CD4-positive, CD25-positive, alpha-beta regulatory T cell (primary cell): ENCODE measurements at regions not wholly inside any gene's neighbourhood (a gene's known extent, or its start where the extent isn't known, plus 50 kb on each side); places are given as distances from the start of the nearest gene placed in this dataset.

Experiments
- ATAC-seq, 2 donors: fragments of 150-1000 bp; cut with Tn5 transposase; one replicate each; pipeline ENCODE4 v1.10.0; 2021; ENCODE audit warnings: low read depth in 2 of 2, moderate number of reproducible peaks in 2 of 2, moderate library complexity in 1 of 2
- DNase-seq, 3 donors: peaks; one replicate each; pipeline versions ENCODE4 v3.0.0 to v3.0.0-alpha.2; 2012 to 2022; ENCODE audit warnings: mixed read lengths in 1 of 3
- H3K27ac ChIP-seq: one replicate; pipeline ENCODE4 v1.7.0; 2013; ENCODE audit warnings: mild to moderate bottlenecking, low read length; ENCODE audit not compliant: insufficient read depth, poor library complexity, severe bottlenecking
- H3K27me3 ChIP-seq: one replicate; pipeline ENCODE4 v1.7.0; 2013; ENCODE audit warnings: low read length; ENCODE audit not compliant: control insufficient read depth, insufficient read depth
- H3K36me3 ChIP-seq: one replicate; pipeline ENCODE4 v1.7.0; 2013; ENCODE audit warnings: mild to moderate bottlenecking, low read length, moderate library complexity; ENCODE audit not compliant: control insufficient read depth, insufficient read depth
- H3K4me1 ChIP-seq: 2 replicates; pipeline ENCODE4 v1.7.0; 2013; ENCODE audit warnings: mild to moderate bottlenecking, low read length; ENCODE audit not compliant: insufficient read depth, control insufficient read depth, poor library complexity, severe bottlenecking
- H3K4me3 ChIP-seq: one replicate; pipeline ENCODE4 v1.7.0; 2013; ENCODE audit warnings: low read depth, mild to moderate bottlenecking, low read length, moderate library complexity
- H3K9me3 ChIP-seq, 2 experiments: 1 replicate in 1 of 2; 2 replicates in 1 of 2; pipeline ENCODE4 v1.7.0; 2013; ENCODE audit warnings: low read length in 2 of 2, mild to moderate bottlenecking in 1 of 2, moderate library complexity in 1 of 2; ENCODE audit not compliant: control insufficient read depth in 2 of 2
- H3K27ac Mint-ChIP-seq, 3 donors: one replicate each; pipeline ENCODE4 v1.8.0; 2020 to 2022; ENCODE audit warnings: mild to moderate bottlenecking in 3 of 3, mixed read lengths in 3 of 3, moderate library complexity in 2 of 3
- H3K27me3 Mint-ChIP-seq: one replicate; pipeline ENCODE4 v1.8.0; 2022; ENCODE audit warnings: mild to moderate bottlenecking, mixed read lengths
- H3K36me3 Mint-ChIP-seq: one replicate; pipeline ENCODE4 v1.8.0; 2020; ENCODE audit warnings: mixed read lengths
- H3K4me1 Mint-ChIP-seq, 4 donors: one replicate each; pipeline ENCODE4 v1.8.0; 2020 to 2022; ENCODE audit warnings: mixed read lengths in 4 of 4, mild to moderate bottlenecking in 1 of 4
- H3K4me3 Mint-ChIP-seq, 4 donors: one replicate each; pipeline ENCODE4 v1.8.0; 2020 to 2022; ENCODE audit warnings: mild to moderate bottlenecking in 4 of 4, mixed read lengths in 4 of 4, moderate library complexity in 3 of 4
- H3K9me3 Mint-ChIP-seq, 7 donors: one replicate each; pipeline ENCODE4 v1.8.0; 2020 to 2022; ENCODE audit warnings: mixed read lengths in 7 of 7, mild to moderate bottlenecking in 3 of 7, moderate library complexity in 2 of 7

GRCh38 chr18:45556222-45556621 is 59.1 kb upstream of the SLC14A2 start:
- no peaks in the 10 kb centered on the region for H3K4me1 Mint-ChIP-seq
- ATAC-seq, result no peak

DNA sequence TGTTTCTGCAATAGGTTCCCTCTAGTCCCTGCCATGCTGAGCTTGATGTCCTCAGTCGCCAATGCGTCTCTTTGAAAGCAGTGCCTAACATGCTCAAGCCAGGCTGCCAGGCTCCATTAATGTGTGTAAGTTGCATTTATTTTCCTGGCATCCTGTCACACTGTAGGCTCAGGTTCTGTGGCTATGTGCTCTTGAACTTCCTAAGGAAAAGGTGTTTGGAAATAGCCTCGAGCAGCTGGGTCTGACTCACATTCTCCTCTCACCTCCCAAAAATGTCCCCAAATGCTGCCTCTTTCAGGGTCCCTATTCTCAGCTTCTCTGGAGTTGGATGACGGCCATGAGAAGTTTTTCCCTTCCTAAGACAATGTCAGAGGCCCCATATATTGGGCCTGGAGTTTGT is 58.0 kb upstream of the SLC14A2 start:
- Histone ChIP-seq H3K27ac (no peak overlapping the region), H3K27me3 (no peaks in the 10 kb centered on the region), H3K4me1 (no peaks in the 10 kb centered on the region), H3K9me3 (no peaks in the 10 kb centered on the region), H3K36me3 (no peaks in the 10 kb centered on the region), H3K4me3 (no peak overlapping the region)
- Mint-ChIP-seq H3K27ac (no peak overlapping the region), H3K4me1 (no peaks in the 10 kb centered on the region), H3K9me3 (peaks cover 0 to 5% (median 0%) of the 10 kb centered on the region in 7 donors), H3K36me3 (no peaks in the 10 kb centered on the region), H3K27me3 (peaks cover 4% of the 10 kb centered on the region), H3K4me3 (no peak overlapping the region)
- ATAC-seq, result no peak
- no peak for DNase-seq

More at GRCh38 chr18:45556222-45556621, 59.1 kb upstream of the SLC14A2 start:
- no peak overlapping the region for H3K27ac Mint-ChIP-seq
- no peak overlapping the region for H3K27ac ChIP-seq
- H3K27me3 ChIP-seq, result no peaks in the 10 kb centered on the region
- DNase-seq, result no peak
- H3K36me3 ChIP-seq, result no peaks in the 10 kb centered on the region
- H3K4me1 ChIP-seq, result no peaks in the 10 kb centered on the region
- H3K4me3 ChIP-seq, result no peak overlapping the region
- H3K9me3 ChIP-seq, result no peaks in the 10 kb centered on the region
- no peaks in the 10 kb centered on the region for H3K36me3 Mint-ChIP-seq
- no peak overlapping the region for H3K4me3 Mint-ChIP-seq
- H3K27me3 Mint-ChIP-seq, result peaks cover 4% of the 10 kb centered on the region
- peaks cover 0 to 6% (median 0%) of the 10 kb centered on the region in 7 donors for H3K9me3 Mint-ChIP-seq

DNA sequence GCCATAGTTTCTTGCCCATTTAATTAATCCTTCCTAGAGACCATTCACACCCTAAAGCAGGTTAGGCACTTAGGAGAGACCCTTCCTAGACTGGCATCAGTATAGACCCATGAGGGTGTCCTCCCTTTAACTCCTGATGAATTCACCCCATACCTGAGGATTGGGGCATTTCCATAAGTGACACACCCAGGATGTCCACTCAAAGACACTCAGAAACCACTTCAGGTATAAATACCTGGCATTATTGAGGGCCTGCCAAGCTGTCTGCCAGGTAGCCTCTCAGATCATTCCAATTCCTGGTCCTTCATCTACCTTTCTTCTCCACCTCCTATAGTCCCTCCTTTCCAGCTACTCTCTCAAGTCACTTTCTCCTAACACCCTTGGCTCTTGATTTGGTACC is 57.5 kb upstream of the SLC14A2 start:
- Mint-ChIP-seq H3K36me3 (no peaks in the 10 kb centered on the region), H3K27me3 (peaks cover 4% of the 10 kb centered on the region), H3K4me1 (no peaks in the 10 kb centered on the region), H3K4me3 (no peak overlapping the region), H3K27ac (no peak overlapping the region), H3K9me3 (peaks cover 0 to 5% (median 0%) of the 10 kb centered on the region in 7 donors)
- Histone ChIP-seq H3K27ac (no peak overlapping the region), H3K4me1 (no peaks in the 10 kb centered on the region), H3K36me3 (no peaks in the 10 kb centered on the region), H3K27me3 (no peaks in the 10 kb centered on the region), H3K9me3 (no peaks in the 10 kb centered on the region), H3K4me3 (no peak overlapping the region)
- no peak for ATAC-seq
- DNase-seq, result no peak

DNA sequence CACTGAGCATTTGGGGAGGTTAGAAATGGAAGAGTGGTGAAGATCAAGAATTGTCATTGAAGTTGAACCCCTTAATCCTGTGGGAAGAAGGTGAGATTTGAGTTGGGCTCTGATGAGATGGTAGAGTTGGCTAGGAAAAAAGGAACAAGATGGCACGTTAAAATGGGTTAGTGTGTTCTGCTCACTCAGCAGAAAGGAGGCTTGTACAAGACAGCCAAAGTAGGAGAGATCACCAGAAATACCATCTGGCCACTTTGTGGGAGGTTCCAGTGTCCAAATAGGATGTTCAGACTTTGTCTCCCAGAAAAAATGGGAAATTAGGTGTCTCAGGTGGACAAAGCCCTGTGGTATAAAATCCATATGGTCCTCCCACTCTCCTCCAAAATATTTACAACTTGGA is 56.0 kb upstream of the SLC14A2 start:
- Mint-ChIP-seq H3K4me1 (no peaks in the 10 kb centered on the region), H3K27me3 (peaks cover 4% of the 10 kb centered on the region), H3K9me3 (peaks cover 0 to 5% (median 0%) of the 10 kb centered on the region in 7 donors), H3K4me3 (no peak overlapping the region), H3K27ac (peak overlapping the region in 1 of 3 donors; percentile 46), H3K36me3 (no peaks in the 10 kb centered on the region)
- no peaks in the 10 kb centered on the region for H3K36me3 ChIP-seq
- no peaks in the 10 kb centered on the region for H3K9me3 ChIP-seq
- no peak for DNase-seq
- no peak for ATAC-seq
- H3K27me3 ChIP-seq, result no peaks in the 10 kb centered on the region
- no peak overlapping the region for H3K4me3 ChIP-seq
- H3K27ac ChIP-seq, result no peak overlapping the region
- H3K4me1 ChIP-seq, result no peaks in the 10 kb centered on the region

- Mint-ChIP-seq H3K4me3 (no peak overlapping the region), H3K36me3 (no peaks in the 10 kb centered on the region), H3K4me1 (no peaks in the 10 kb centered on the region), H3K9me3 (peaks cover 0 to 5% (median 0%) of the 10 kb centered on the region in 7 donors), H3K27ac (no peak overlapping the region), H3K27me3 (peaks cover 4% of the 10 kb centered on the region)
- H3K4me3 ChIP-seq, result no peak overlapping the region
- no peaks in the 10 kb centered on the region for H3K9me3 ChIP-seq
- no peak for DNase-seq
- H3K27ac ChIP-seq, result no peak overlapping the region
- no peaks in the 10 kb centered on the region for H3K4me1 ChIP-seq
- no peaks in the 10 kb centered on the region for H3K36me3 ChIP-seq
- no peak for ATAC-seq
- no peaks in the 10 kb centered on the region for H3K27me3 ChIP-seq
Observed at GRCh38 chr18:45560870-45561269, 54.4 kb upstream of the SLC14A2 start.

GRCh38 chr18:45562567-45563479 is 52.5 kb upstream of the SLC14A2 start:
- peaks cover 4% of the 10 kb centered on the region for H3K27me3 Mint-ChIP-seq
- no peak overlapping the region for H3K4me3 Mint-ChIP-seq

DNA sequence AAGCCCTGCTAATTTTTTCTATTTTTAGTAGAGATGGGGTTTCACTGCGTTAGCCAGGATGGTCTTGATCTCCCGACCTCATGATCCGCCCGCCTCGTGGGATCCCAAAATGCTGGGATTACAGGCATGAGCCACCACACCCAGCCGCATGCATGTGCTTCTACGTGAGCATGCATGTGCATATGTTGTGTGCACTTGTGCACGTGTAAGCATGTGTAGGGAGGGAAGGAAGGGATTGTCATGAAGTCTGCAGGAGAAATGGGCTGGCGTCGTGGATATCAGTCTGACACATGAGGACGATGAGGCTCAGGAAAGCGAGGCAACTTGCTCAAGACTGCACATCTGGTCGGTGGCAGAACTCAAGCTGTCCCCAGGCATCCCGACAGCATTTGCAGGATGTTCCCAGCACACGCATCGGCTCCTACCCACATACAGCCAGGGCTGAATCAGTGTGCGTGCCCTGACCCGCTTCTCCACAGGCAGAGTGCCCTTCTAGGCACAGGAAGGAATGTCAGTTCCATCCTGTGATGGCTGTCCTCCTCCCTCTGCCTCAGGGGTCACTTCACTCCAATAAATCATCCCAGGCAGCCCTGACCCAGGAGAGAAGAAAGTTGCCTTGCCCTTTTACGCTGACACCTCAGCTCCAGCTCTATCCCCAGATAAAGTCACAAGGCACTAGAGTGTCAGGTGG is 49.9 kb upstream of the SLC14A2 start:
- Mint-ChIP-seq H3K36me3 (no peaks in the 10 kb centered on the region), H3K4me1 (no peaks in the 10 kb centered on the region), H3K9me3 (peaks cover 0 to 4% (median 0%) of the 10 kb centered on the region in 7 donors), H3K27ac (no peak overlapping the region), H3K27me3 (peaks cover 10% of the 10 kb centered on the region), H3K4me3 (no peak overlapping the region)
- peaks cover 2% of the 10 kb centered on the region for H3K27me3 ChIP-seq
- no peaks in the 10 kb centered on the region for H3K36me3 ChIP-seq
- ATAC-seq (no peak), DNase-seq (no peak)
- H3K27ac ChIP-seq, result no peak overlapping the region
- H3K9me3 ChIP-seq, result no peaks in the 10 kb centered on the region
- H3K4me3 ChIP-seq, result no peak overlapping the region
- no peaks in the 10 kb centered on the region for H3K4me1 ChIP-seq

More at GRCh38 chr18:45562567-45563479, 52.5 kb upstream of the SLC14A2 start:
- H3K9me3 ChIP-seq, result no peaks in the 10 kb centered on the region
- H3K27me3 ChIP-seq, result no peaks in the 10 kb centered on the region
- Mint-ChIP-seq H3K4me1 (no peaks in the 10 kb centered on the region), H3K9me3 (peaks cover 0 to 5% (median 0%) of the 10 kb centered on the region in 7 donors), H3K27ac (no peak overlapping the region), H3K36me3 (no peaks in the 10 kb centered on the region)
- H3K4me3 ChIP-seq, result no peak overlapping the region
- no peak for DNase-seq
- H3K4me1 ChIP-seq, result no peaks in the 10 kb centered on the region
- H3K36me3 ChIP-seq, result no peaks in the 10 kb centered on the region
- H3K27ac ChIP-seq, result no peak overlapping the region
- ATAC-seq, result no peak
